ENCODE measurements at regions not wholly inside any gene's neighbourhood (a gene's known extent, or its start where the extent isn't known, plus 50 kb on each side); places are given as distances from the start of the nearest gene placed in this dataset.

DNA sequence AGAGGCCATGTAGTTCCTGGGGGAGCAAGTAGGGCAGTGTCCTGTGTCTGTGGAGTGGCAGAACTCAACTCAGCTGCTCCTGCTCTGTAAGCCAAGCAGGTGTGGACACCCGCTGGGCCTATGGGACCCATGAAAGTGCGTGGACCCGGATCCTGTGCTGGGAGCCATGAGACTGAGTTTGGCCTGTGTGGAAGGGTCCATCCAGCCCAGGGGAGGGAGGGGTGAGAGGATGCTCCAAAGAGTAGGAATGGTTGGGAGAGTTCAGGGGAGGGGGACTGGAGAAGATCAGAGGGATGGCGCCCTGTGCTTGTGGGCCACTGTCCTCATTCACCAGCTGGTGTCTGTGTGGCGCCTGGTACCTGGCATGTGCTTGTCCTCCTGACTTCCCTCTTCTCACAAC is 226.4 kb upstream of the HS6ST1 start:
- no peak for TF ChIP-seq Cebpa-rat (IDR thresholded peaks at IDR 0.05)
- Histone ChIP-seq H3K27me3 (no peaks in the 10 kb centered on the region), H4K20me1 (no peaks in the 10 kb centered on the region), H3K4me2 (no peak overlapping the region), H3K36me3 (no peaks in the 10 kb centered on the region), H3K4me1 (peaks cover 0 to 9% (median 0%) of the 10 kb centered on the region in 10 experiments; a peak in 3 of 20 replicates), H3K9me3 (replicated peaks in 1 of 11) (no peaks in the 10 kb centered on the region), H3K4me3 (no peak overlapping the region), H3K27ac (no peak overlapping the region), H3K9ac (no peak overlapping the region)

DNA sequence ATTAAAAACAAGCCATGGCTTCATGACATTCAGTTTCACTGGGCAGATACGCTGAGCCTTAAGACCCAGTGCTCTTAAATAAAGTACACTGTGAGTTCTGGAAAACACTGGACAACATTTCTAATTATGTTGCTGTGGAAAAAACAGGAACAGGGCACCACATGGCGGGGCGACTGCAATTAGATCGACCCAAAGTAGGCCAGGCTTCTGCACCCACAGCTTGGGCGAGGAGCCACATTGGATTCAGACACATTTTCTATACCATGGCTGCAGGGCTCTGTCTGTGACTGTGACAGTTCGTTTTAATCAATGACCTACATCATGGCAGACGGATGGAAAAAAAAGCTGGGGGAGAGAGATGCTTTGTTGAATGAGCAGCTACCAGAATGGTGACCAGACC is 227.2 kb upstream of the HS6ST1 start:
- H3K4me1 ChIP-seq = peaks cover 0 to 9% (median 0%) of the 10 kb centered on the region in 10 experiments; a peak in 3 of 20 replicates
- no peak overlapping the region for H3K4me2 ChIP-seq
- no peaks in the 10 kb centered on the region for H3K9me3 ChIP-seq (replicated peaks in 1 of 11)
- no peak overlapping the region for H3K4me3 ChIP-seq
- no peak overlapping the region for H3K9ac ChIP-seq
- H3K36me3 ChIP-seq = no peaks in the 10 kb centered on the region
- TF ChIP-seq Cebpa-rat (IDR thresholded peaks at IDR 0.05) = no peak
- H4K20me1 ChIP-seq = no peaks in the 10 kb centered on the region
- H3K27ac ChIP-seq = no peak overlapping the region
- H3K27me3 ChIP-seq = no peaks in the 10 kb centered on the region

DNA sequence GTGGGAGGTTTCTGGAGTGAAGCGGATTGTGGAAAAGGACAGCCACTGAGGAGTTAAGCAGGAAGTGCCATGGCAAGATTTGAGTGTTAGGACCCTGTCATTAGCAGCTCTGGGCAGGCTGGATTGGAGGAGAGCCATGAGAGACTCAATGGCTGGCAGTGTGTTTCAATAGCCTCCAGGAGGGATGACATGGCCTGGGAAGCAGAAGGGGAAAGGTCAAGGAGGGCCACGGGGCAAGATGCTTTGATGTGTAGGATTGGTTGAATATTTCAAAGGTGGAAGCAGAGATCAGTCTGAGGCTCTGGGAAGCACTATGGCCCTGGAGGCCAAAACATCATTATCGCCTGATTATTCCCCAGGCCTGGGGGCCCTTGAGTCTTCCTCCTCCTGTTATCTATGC is 229.0 kb upstream of the HS6ST1 start:
- peaks cover 6 to 14% (median 7%) of the 10 kb centered on the region in 10 experiments; a peak in 15 of 20 replicates for H3K4me1 ChIP-seq
- H3K4me3 ChIP-seq = no peak overlapping the region
- H3K27me3 ChIP-seq = no peaks in the 10 kb centered on the region
- no peak overlapping the region for H3K9ac ChIP-seq
- no peaks in the 10 kb centered on the region for H4K20me1 ChIP-seq
- H3K27ac ChIP-seq = no peak overlapping the region
- H3K4me2 ChIP-seq = no peak overlapping the region
- no peak for TF ChIP-seq Cebpa-rat (IDR thresholded peaks at IDR 0.05)
- H3K36me3 ChIP-seq = no peaks in the 10 kb centered on the region
- no peaks in the 10 kb centered on the region for H3K9me3 ChIP-seq (replicated peaks in 1 of 11)

DNA sequence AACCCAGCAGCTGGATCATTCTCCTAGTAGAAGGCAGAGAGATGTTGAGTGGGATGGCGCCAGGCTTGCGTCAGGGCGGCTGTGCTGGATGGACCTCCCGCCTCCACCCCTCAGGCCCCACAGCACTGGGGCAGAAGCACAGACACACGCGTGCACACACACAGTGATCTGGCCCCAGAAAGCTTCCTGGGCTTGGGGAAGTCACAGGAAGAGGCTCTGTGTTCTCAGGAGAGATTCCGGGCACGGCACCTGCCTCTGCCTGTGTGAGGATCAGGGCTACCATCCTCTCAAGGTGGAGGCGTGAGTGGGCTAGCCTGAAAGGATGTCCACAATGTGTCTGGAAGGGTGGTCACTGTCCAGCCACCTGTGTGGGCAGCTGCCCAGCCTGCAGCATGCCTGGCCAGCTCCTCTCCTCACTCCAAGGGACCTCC is 229.8 kb upstream of the HS6ST1 start:
- H4K20me1 ChIP-seq = no peaks in the 10 kb centered on the region
- no peaks in the 10 kb centered on the region for H3K36me3 ChIP-seq
- H3K27ac ChIP-seq = no peak overlapping the region
- H3K4me3 ChIP-seq = no peak overlapping the region
- no peak for TF ChIP-seq Cebpa-rat (IDR thresholded peaks at IDR 0.05)
- no peaks in the 10 kb centered on the region for H3K27me3 ChIP-seq
- peaks cover 8 to 17% (median 15%) of the 10 kb centered on the region in 10 experiments; a peak in 17 of 20 replicates for H3K4me1 ChIP-seq
- no peaks in the 10 kb centered on the region for H3K9me3 ChIP-seq (replicated peaks in 1 of 11)
- H3K9ac ChIP-seq = no peak overlapping the region
- H3K4me2 ChIP-seq = no peak overlapping the region

DNA sequence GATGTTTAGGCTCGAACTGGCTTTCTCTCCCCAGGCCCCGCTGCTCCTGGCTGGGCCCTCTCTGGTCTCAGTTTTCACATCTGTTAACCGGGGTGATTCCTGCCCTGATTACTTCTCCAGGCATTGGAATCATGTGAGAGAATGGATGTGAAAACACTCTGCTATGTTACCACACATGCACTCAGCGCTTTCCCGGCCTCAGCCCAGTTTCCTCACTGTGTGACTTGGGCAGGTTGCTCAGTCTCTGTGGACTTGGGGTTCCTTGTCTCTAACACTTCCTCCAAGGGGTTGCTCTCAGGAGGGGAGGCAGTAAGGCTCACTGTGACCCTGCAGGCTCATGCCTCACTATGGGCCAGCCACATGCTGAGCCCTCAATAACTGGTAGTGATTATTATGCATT is 230.4 kb upstream of the HS6ST1 start:
- Histone ChIP-seq H3K9me3 (replicated peaks in 1 of 11) (peaks cover 0 to 1% (median 0%) of the 10 kb centered on the region in 11 experiments; a peak in 3 of 22 replicates), H3K4me1 (peaks cover 8 to 23% (median 20%) of the 10 kb centered on the region in 10 experiments; a peak in 17 of 20 replicates), H3K4me3 (no peak overlapping the region), H3K9ac (no peak overlapping the region), H3K27ac (no peak overlapping the region), H4K20me1 (no peaks in the 10 kb centered on the region), H3K4me2 (0 out of 22 replicates have a peak overlapping the region, but pooled peaks of 1 of the 11 experiments have one; percentile 43), H3K36me3 (no peaks in the 10 kb centered on the region), H3K27me3 (no peaks in the 10 kb centered on the region)
- TF ChIP-seq Cebpa-rat (IDR thresholded peaks at IDR 0.05) = no peak

DNA sequence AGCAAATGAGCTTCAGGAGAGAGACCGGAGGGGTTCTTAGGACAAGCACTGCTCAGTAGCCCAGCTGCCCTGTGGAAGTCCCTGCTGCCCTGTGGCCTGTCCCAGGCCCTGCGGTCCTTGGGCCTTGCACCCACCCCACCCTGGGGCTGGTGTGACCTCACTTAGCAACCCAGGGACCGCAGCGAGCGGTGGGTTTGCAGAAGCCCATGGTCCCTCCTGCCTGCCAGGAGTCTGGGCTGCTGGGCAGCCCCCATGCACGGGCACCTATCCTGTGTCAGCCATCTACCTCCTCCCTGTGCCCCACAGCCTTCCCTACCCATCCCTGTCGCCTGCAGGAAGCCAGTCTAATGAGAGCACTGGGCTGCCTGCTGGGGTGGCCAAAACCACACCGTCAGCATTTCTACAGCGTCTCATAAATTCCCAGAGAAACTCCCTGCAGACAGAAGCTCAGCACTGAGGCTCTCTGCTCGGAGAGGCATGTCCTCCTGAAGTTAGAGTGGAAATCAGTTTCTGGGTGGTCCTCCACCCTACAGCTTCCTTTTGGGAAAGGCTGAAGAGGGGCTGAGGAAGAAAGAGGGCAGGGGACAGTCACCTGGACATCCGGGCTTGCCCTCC is 231.1 kb upstream of the HS6ST1 start:
- Histone ChIP-seq H3K27me3 (no peaks in the 10 kb centered on the region), H3K4me2 (peak overlapping the region in 2 of 11 experiments; percentile 12 to 43; a peak in 2 of 22 replicates), H3K27ac (no peak overlapping the region), H3K4me3 (no peak overlapping the region), H4K20me1 (no peaks in the 10 kb centered on the region), H3K9ac (no peak overlapping the region), H3K4me1 (peaks cover 8 to 30% (median 24%) of the 10 kb centered on the region in 10 experiments; a peak in 17 of 20 replicates), H3K36me3 (no peaks in the 10 kb centered on the region), H3K9me3 (replicated peaks in 1 of 11) (peaks cover 0 to 8% (median 0%) of the 10 kb centered on the region in 11 experiments; a peak in 5 of 22 replicates)
- TF ChIP-seq Cebpa-rat (IDR thresholded peaks at IDR 0.05) = no peak

DNA sequence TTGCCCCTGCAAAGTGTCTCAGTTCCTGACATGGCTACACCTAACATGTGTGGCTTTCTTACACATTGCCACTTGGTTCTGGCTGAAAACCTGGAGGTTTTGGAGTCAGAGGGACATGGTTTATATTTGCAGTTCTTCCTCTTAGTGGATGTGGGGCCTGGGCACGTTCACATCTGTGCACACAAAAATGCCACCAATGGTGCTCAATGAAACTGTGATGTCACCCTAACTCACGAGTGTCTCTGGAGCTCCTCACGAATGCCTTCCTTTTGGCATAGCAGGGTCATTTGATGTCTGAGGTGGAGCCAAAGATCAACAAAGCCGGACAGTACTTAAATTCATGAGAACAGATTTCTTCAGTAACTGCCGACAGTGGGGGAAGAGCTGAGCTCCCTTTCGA is 231.7 kb upstream of the HS6ST1 start:
- Histone ChIP-seq H3K27ac (no peak overlapping the region), H3K36me3 (no peaks in the 10 kb centered on the region), H3K9ac (no peak overlapping the region), H3K9me3 (replicated peaks in 1 of 11) (peaks cover 0 to 8% (median 0%) of the 10 kb centered on the region in 11 experiments; a peak in 5 of 22 replicates), H3K27me3 (no peaks in the 10 kb centered on the region), H3K4me2 (no peak overlapping the region), H3K4me3 (no peak overlapping the region), H4K20me1 (no peaks in the 10 kb centered on the region), H3K4me1 (peaks cover 8 to 36% (median 25%) of the 10 kb centered on the region in 10 experiments; a peak in 17 of 20 replicates)
- TF ChIP-seq Cebpa-rat (IDR thresholded peaks at IDR 0.05) = no peak

DNA sequence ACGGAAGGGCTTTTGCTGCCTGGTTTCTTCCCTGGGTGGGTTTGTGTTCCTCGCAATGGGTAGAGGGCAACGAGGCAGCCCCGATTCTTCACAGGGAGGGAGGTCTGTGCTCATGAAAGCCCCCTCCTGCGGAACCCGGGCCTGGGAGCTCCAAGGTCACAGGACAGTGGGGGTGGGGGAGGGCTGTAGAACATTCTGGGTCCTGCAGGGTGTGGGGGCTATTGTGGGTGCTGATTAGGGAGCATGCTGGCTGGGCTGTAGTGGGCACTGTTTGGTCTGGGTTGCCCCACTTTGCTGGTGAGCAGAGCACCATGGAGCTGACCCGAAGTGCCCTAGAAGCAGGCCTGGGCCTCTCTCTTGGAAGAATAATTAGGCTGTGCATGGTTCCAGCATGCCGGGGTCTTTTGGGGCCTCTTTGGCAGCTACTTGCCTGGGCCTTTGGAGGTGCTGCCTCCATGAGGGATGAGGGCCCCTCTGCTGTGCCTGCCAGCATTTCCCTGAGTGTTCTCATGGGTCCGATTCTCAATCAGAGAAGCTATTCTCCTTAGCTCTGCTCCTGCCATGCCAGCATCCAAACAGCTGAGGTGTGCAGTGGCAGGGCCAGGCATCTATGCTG is 232.2 kb upstream of the HS6ST1 start:
- Histone ChIP-seq H3K4me3 (no peak overlapping the region), H3K27ac (no peak overlapping the region), H3K4me2 (no peak overlapping the region), H3K9me3 (replicated peaks in 1 of 11) (peaks cover 0 to 8% (median 0%) of the 10 kb centered on the region in 11 experiments; a peak in 5 of 22 replicates), H3K36me3 (no peaks in the 10 kb centered on the region), H3K27me3 (no peaks in the 10 kb centered on the region), H3K9ac (no peak overlapping the region), H4K20me1 (no peaks in the 10 kb centered on the region), H3K4me1 (peaks cover 8 to 41% (median 30%) of the 10 kb centered on the region in 10 experiments; a peak in 17 of 20 replicates)
- no peak for TF ChIP-seq Cebpa-rat (IDR thresholded peaks at IDR 0.05)

DNA sequence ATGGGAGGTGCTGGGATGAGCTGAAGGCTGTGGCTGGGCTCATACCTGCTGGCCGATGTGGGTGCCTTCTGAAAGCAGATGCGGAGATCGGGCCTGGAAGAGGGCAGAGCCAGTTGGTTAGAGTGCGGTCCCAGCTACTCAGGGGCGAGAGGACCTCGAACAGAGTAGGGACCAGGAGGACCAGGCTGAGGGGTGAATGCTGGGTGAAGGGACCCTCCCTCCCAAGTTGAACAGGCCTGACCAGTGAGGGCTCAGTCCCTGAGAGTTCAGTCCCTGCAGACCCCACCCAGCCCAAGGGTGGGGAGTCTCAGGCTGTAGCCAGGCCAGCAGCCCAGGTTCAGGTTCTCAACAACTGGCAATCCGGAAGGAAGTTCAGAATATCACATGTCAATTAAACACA is 232.8 kb upstream of the HS6ST1 start:
- Histone ChIP-seq H4K20me1 (no peaks in the 10 kb centered on the region), H3K36me3 (no peaks in the 10 kb centered on the region), H3K4me1 (peaks cover 8 to 47% (median 36%) of the 10 kb centered on the region in 10 experiments; a peak in 19 of 20 replicates), H3K9me3 (replicated peaks in 1 of 11) (peaks cover 0 to 8% (median 0%) of the 10 kb centered on the region in 11 experiments; a peak in 5 of 22 replicates), H3K4me3 (no peak overlapping the region), H3K9ac (no peak overlapping the region), H3K4me2 (no peak overlapping the region), H3K27ac (no peak overlapping the region), H3K27me3 (no peaks in the 10 kb centered on the region)
- TF ChIP-seq Cebpa-rat (IDR thresholded peaks at IDR 0.05) = no peak

Data from BLaER1 treated with 17β-estradiol and CSF1 and Interleukin-3, amounts not matched to agents 10 nM and 100 nM (cell line).